Hepatocyte (in vitro differentiated cells): ENCODE measurements at regions not wholly inside any gene's neighbourhood (a gene's known extent, or its start where the extent isn't known, plus 50 kb on each side); places are given as distances from the start of the nearest gene placed in this dataset.

ENCODE experiments used
- DNase-seq: peaks from one replicate; pipeline ENCODE4 v3.0.0-alpha.2; 2016; ENCODE audit warnings: low spot score
- H2AFZ ChIP-seq: fragments of 200-600 bp; sonication (generic); 2 replicates; pipeline ENCODE4 v1.6.0; 2016; ENCODE audit warnings: antibody characterized with exemption, mild to moderate bottlenecking
- H3K27ac ChIP-seq: fragments of 200-600 bp; sonication (generic); 2 replicates; pipeline ENCODE4 v1.5.1; 2016; ENCODE audit warnings: mild to moderate bottlenecking
- H3K27me3 ChIP-seq: fragments of 200-600 bp; sonication (generic); 2 replicates; pipeline ENCODE4 v1.6.1; 2016
- H3K36me3 ChIP-seq: fragments of 200-600 bp; sonication (generic); replicated peaks from 2 replicates; pipeline ENCODE4 v1.5.1; 2016; ENCODE audit warnings: low read depth; ENCODE audit not compliant: insufficient read depth
- H3K4me1 ChIP-seq: fragments of 200-600 bp; sonication (generic); 2 replicates; pipeline ENCODE4 v1.5.1; 2016; ENCODE audit warnings: mild to moderate bottlenecking, moderate library complexity; ENCODE audit not compliant: insufficient read depth
- H3K4me2 ChIP-seq: fragments of 200-600 bp; sonication (generic); 2 replicates; pipeline ENCODE4 v1.6.0; 2016
- H3K4me3 ChIP-seq: fragments of 200-600 bp; sonication (generic); 2 replicates; pipeline ENCODE4 v1.5.1; 2016; ENCODE audit warnings: mild to moderate bottlenecking
- H3K79me2 ChIP-seq: fragments of 200-600 bp; sonication (generic); 2 replicates; pipeline ENCODE4 v1.6.0; 2017; ENCODE audit warnings: mild to moderate bottlenecking
- H3K9me2 ChIP-seq: fragments of 200-600 bp; sonication (generic); replicated peaks from 2 replicates; pipeline ENCODE4 v1.6.0; 2017; ENCODE audit warnings: mild to moderate bottlenecking; ENCODE audit not compliant: insufficient read depth
- H3K9me3 ChIP-seq: fragments of 200-600 bp; sonication (generic); 2 replicates; pipeline ENCODE4 v1.5.1; 2016; ENCODE audit warnings: low read depth, mild to moderate bottlenecking
- H4K20me1 ChIP-seq: fragments of 200-600 bp; sonication (generic); 2 replicates; pipeline ENCODE4 v1.6.0; 2016; ENCODE audit warnings: mild to moderate bottlenecking; ENCODE audit not compliant: insufficient read depth, poor library complexity, severe bottlenecking
- CTCF ChIP-seq: fragments of 200-600 bp; sonication (generic); IDR thresholded peaks from 2 replicates; pipeline ENCODE4 v1.5.1; 2016; ENCODE audit warnings: antibody characterized with exemption, mild to moderate bottlenecking; ENCODE audit not compliant: poor library complexity
- EZH2 ChIP-seq: fragments of 200-600 bp; sonication (generic); IDR thresholded peaks from 2 replicates; pipeline ENCODE4 v1.6.1; 2016; ENCODE audit warnings: antibody characterized with exemption, mild to moderate bottlenecking, borderline replicate concordance
- EZH2phosphoT487 ChIP-seq: fragments of 200-600 bp; sonication (generic); IDR thresholded peaks from one replicate; pipeline ENCODE4 v1.6.1; 2018; ENCODE audit warnings: antibody characterized with exemption, mild to moderate bottlenecking, low read depth, moderate library complexity; ENCODE audit not compliant: unreplicated experiment, severe bottlenecking
- WGBS: methylation state at CpG from one replicate; pipeline ENCODE4 v1.1.6; 2016; ENCODE audit warnings: low lambda C conversion rate; ENCODE audit errors: missing lambda C conversion rate; 5-methylcytosine and 5-hydroxymethylcytosine counted together

GRCh38 chr2:19810148-19810547, 91.6 kb downstream of the TTC32 start:
- TF ChIP-seq CTCF, result no peak
- no peak for TF ChIP-seq EZH2
- no peak for TF ChIP-seq EZH2phosphoT487
- H3K36me3 ChIP-seq, result no peaks in the 10 kb centered on the region
- H3K4me2 ChIP-seq, result no peak overlapping the region

GRCh38 chr2:19809206-19809605, 92.6 kb downstream of the TTC32 start:
- Histone ChIP-seq H4K20me1 (no peaks in the 10 kb centered on the region), H3K27ac (no peak overlapping the region), H3K9me3 (no peaks in the 10 kb centered on the region), H3K36me3 (no peaks in the 10 kb centered on the region), H3K4me2 (no peak overlapping the region), H3K79me2 (no peaks in the 10 kb centered on the region), H3K4me1 (peaks cover 4% of the 10 kb centered on the region), H3K4me3 (no peak overlapping the region), H3K27me3 (no peaks in the 10 kb centered on the region), H3K9me2 (no peaks in the 10 kb centered on the region), H2AFZ (no peak overlapping the region)
- DNase-seq, result no peak
- TF ChIP-seq EZH2, result no peak
- TF ChIP-seq CTCF, result no peak
- TF ChIP-seq EZH2phosphoT487, result no peak
- 87% methylated on average over 6 of the region's 7 CpGs for WGBS

More at GRCh38 chr2:19810148-19810547, 91.6 kb downstream of the TTC32 start:
- no peaks in the 10 kb centered on the region for H3K27me3 ChIP-seq
- peaks cover 4% of the 10 kb centered on the region for H3K4me1 ChIP-seq
- no peak overlapping the region for H3K4me3 ChIP-seq
- no peak for DNase-seq
- H3K9me3 ChIP-seq, result no peaks in the 10 kb centered on the region
- no peaks in the 10 kb centered on the region for H3K9me2 ChIP-seq
- H4K20me1 ChIP-seq, result no peaks in the 10 kb centered on the region
- H3K27ac ChIP-seq, result no peak overlapping the region
- 98% methylated on average over 5 of the region's 5 CpGs for whole genome bisulfite sequencing
- H3K79me2 ChIP-seq, result no peaks in the 10 kb centered on the region
- no peak overlapping the region for H2AFZ ChIP-seq

GRCh38 chr2:19807866-19808265, 93.9 kb downstream of the TTC32 start:
- no peak overlapping the region for H3K27ac ChIP-seq
- no peaks in the 10 kb centered on the region for H3K27me3 ChIP-seq
- H3K4me2 ChIP-seq, result no peak overlapping the region
- no peaks in the 10 kb centered on the region for H4K20me1 ChIP-seq
- H3K36me3 ChIP-seq, result no peaks in the 10 kb centered on the region
- H3K9me3 ChIP-seq, result no peaks in the 10 kb centered on the region
- no peaks in the 10 kb centered on the region for H3K79me2 ChIP-seq
- H3K4me3 ChIP-seq, result no peak overlapping the region
- TF ChIP-seq EZH2, result no peak
- no peak for TF ChIP-seq CTCF
- TF ChIP-seq EZH2phosphoT487, result no peak
- peaks cover 2% of the 10 kb centered on the region for H3K4me1 ChIP-seq
- H3K9me2 ChIP-seq, result no peaks in the 10 kb centered on the region
- WGBS, result 74% methylated on average over 3 of the region's 3 CpGs
- H2AFZ ChIP-seq, result no peak overlapping the region
- DNase-seq, result no peak

GRCh38 chr2:19807346-19807745, 94.4 kb downstream of the TTC32 start:
- Histone ChIP-seq H2AFZ (no peak overlapping the region), H3K9me3 (no peaks in the 10 kb centered on the region), H3K9me2 (no peaks in the 10 kb centered on the region), H3K4me3 (no peak overlapping the region), H4K20me1 (no peaks in the 10 kb centered on the region), H3K36me3 (no peaks in the 10 kb centered on the region), H3K27ac (no peak overlapping the region), H3K79me2 (no peaks in the 10 kb centered on the region), H3K4me2 (no peak overlapping the region), H3K27me3 (no peaks in the 10 kb centered on the region), H3K4me1 (peaks cover 4% of the 10 kb centered on the region)
- no peak for DNase-seq
- TF ChIP-seq EZH2phosphoT487 (no peak), EZH2 (no peak)
